NOMO-1 treated with dmso at 0.1 percent for 144 hours (cell line): ENCODE measurements at regions not wholly inside any gene's neighbourhood (a gene's known extent, or its start where the extent isn't known, plus 50 kb on each side); places are given as distances from the start of the nearest gene placed in this dataset.
A peak's percentile ranks its signal among the peaks of the same experiment; 100 is the strongest.
"Not testable (repeated sequence)": the region's sequence is repeated elsewhere in the genome, so short reads cannot be mapped to it uniquely, and the experiment has no call there.

Experiments used
- DNase-seq: peaks from one replicate; lab custom pipeline; 2025; ENCODE audit not compliant: unreplicated experiment; lab: John Stamatoyannopoulos, UW

DNA sequence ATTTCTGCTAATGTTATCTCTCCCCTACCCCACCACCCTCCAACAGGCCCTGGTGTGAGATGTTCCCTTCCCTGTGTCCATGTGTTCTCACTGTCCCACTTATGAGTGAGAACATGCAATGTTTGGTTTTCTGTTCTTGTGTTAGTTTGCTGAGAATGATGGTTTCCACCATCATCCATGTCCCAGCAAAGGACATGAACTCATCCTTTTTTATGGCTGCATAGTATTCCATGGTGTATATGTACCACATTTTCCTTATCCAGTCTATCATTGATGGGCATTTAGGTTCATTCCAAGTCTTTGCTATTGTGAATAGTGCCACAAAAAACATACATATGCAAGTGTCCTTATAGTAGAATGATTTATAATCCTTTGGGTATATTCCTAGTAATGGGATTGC, 104.5 kb downstream of the ZNF33B start:
- DNase-seq = not testable (repeated sequence)

DNA sequence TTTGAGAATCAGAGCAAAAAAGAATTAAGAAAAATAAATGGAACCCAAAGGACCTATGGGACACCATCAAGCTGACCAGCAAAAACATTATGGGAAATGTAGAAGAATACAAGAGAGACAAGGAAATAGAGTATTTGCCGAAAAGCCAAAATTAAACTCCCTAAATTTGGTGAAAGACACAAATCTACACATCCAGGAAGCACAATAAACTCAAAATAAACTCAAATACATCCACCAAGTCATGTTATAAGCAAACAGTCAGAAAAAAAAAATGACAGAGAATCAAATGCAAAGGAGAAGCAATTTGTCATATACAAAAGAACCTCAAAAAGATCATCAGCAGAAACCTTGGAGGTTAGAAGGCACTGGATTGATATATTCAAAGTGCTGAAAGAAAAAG, 105.4 kb downstream of the ZNF33B start:
- DNase-seq = no peak

DNA sequence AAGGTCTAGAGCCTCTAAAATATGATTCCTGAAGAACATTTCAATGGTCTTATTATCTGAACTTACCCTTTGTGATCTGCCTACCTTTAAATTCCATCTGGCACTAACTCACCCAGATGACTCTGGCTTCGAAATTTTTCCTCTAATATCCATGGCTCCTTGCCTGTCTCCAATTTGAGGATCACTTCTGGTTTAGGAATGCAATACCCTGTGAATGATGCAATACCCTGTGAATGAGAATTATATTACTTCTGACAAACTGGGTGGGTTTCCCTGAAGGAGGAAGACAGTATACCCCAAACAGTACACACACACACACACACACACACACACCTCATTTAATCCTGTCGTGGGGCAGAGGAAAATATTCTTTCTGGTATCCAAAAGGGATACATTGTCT, 115.3 kb downstream of the ZNF33B start:
- DNase-seq = no peak

DNA sequence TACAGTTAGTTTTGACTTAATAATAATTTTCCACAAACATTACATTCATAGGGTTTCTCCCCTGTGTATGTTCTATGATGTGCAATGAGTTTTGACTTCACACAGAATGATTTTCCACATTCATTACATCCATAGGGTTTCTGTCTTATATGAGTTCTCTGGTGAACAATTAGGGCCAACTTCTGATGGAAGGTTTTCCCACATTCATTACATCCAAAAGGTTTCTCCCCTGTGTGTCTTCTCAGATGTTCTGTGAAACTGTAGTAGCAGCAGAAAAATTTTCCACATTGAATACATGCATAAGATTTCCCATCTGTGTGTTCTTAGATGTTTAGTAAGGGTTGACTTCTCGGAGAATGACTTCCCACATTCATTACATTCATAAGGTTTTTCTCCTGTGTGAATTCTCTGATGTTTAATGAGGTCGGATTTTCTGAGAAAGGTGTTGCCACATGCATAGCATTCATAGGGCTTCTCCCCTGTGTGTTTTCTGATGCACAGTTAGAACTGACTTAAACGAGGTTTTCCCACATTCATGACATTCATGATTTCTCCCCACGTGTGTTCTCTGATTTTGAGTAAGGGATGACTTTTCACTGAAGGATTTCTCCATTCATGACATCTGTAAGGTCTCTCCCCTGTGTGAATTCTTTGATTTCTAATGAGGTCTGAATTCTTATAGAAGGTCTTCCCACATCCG, 118.5 kb downstream of the ZNF33B start:
- no peak for DNase-seq

DNA sequence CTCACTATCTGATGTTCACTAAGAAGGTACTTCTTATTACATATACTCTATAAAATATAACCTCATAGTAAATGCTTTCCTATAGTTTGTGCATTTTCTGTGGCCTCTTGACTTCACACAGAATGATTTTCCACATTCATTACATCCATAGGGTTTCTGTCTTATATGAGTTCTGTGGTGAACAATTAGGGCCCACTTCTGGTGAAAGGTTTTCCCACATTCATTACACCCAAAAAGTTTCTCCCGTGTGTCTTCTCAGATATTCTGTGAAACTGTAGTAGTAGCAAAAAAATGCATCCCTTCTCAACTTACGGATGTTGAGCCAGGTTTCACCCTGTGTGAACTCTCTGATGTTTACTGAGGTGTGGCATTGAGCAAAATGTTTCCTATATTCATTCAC, 119.3 kb downstream of the ZNF33B start:
- no peak for DNase-seq

DNA sequence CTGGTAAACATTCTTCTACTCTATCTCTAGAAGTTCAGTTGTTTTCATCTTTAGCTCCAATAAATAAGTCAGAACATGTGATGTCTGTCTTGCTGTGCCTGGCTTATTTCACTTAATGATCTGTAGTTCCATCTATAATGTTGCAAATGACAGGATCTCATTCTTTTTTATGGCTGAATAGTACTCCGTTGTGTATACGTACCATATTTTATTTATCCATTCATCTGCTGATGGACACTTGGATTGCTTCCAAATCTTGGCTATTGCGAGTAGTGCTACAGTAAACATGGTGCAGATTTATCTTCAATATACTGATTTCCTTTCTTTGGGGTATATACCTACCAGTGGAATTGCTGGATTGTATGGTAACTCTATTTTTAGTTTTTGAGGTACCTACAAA, 124.4 kb downstream of the ZNF33B start:
- no peak for DNase-seq

DNA sequence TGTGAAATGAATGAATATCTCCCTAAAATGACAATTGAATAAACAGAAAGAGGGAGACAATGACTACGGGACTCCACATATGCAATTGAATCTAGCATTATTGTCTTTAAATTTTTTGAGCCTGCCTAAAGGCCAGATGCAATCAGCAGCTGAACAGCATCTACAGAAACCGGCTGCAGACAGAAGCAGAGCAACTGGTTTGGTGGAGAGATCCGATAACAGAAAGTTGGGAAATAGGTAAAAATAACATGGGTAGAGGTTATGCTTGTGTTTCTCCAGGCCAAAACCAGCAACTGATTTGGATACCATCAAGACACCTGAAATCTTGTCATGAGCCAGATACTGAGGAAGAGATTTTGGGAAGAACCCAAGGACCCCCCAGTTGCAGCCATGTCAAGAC, 146.6 kb downstream of the ZNF33B start:
- DNase-seq = no peak

DNA sequence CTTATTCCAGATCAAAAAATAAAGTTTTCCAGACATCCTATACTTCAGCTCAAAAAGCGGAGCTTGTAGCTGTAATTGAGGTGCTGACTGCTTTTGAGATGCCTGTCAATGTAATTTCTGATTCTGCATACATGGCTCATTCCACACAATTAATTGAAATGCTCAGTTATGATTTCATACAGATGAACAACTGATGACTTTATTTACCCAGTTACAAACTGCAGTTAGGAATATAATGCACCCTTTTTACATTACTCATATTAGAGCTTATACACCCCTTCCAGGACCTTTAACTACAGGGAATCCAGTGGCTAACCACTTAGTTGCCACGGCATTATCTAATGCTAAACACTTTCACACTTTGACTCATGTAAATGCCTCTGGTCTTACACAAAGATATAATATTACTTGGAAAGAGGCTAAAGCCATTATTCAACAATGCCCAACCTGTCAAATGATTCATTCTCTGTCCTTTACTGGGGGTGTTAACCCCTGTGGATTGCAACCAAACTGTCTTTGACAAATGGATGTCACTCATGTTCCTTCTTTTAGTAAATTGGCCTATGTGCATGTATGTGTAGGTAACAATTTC, 147.3 kb downstream of the ZNF33B start:
- no peak for DNase-seq

DNA sequence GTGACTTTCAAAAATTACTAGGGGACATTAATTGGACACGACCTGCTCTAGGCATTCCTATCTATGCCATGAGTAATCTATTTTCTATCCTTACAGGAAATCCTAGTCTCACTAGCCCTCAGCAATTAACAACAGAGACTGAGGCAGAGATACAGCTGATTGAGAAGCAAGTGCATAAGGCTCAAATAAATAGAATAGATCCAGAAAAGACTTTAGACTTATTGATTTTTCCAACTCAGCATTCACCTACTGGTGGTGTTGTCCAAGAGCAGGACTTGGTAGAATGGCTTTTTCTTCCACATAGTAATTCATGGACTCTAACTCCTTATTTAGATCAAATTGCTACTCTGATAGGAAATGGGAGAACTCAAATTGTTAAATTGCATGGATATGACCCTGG, 148.0 kb downstream of the ZNF33B start:
- DNase-seq = no peak

DNA sequence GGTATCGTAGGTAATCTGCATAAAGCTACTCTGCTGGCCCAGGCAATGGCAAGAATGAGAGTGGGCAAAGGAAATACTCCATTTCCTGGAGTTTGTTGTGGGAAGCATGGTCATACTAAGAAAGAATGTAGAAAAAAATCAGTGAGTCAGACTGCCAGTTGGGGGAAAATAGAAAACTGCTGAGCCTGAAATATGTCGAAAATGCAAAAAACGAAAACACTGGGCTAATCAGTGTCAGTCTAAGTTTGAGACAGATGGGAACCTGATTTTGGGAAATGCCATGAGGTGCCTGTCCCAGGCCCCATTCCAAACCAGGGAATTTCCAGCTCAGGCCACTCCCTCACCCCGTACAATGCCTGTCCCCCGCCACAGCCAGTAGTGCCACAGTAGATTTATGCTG, 150.0 kb downstream of the ZNF33B start:
- DNase-seq = no peak

DNA sequence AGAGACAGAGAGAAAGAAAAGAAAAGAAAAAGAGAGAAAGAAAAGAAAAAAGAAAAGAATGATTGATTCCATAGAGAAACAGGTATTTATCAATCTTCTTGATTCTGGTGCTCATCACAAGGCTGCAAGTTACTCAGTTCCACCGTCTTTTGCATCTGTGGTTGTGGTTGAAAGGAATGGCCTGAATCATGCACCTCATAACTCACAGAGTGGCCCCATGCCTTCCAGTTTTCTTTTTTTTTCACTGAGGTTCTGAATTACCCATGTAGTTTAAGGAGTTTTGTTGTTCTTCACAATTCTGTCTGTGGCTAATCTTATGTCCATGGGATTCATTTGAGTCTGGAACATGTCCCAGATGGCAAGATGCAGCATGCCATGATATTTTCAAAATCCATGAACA, 156.0 kb downstream of the ZNF33B start:
- no peak for DNase-seq

DNA sequence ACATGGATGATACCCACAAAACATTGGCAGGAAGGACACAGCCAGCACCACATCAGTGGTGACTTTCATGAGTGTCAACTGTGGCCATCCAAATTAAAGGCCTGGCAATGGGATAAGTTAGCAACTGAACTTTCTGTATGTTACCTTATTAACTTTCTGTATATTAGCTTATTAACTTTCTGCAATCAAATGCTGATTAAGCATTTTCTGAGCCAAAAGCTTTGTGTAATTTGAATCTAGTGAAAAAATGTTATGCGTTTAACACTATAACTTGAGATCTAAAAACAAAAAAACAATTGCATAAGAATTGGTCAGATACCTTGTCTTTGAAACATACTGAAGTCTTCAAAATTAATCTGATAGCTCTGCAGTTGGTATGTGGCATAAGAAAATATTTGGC, 159.3 kb downstream of the ZNF33B start:
- no peak for DNase-seq

DNA sequence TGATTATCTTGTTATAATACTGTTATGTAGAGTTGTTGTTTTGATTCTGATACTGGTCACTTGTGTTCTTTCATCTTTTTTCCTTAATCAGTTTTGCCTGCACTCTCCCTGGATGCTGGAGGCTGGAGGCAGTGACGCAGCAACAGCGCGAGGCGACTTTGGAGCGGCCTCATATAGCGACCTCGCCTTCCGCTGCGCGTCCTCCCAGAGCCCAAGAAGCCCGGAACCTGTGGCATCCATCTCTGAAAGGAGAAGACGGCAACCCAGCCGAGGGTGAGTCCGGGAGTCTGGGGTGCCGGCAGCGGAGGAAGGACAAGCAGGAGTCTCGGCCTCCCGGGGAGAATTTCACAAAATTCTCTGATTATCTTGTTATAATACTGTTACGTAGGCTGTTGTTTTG, 161.2 kb downstream of the ZNF33B start:
- no peak for DNase-seq

DNA sequence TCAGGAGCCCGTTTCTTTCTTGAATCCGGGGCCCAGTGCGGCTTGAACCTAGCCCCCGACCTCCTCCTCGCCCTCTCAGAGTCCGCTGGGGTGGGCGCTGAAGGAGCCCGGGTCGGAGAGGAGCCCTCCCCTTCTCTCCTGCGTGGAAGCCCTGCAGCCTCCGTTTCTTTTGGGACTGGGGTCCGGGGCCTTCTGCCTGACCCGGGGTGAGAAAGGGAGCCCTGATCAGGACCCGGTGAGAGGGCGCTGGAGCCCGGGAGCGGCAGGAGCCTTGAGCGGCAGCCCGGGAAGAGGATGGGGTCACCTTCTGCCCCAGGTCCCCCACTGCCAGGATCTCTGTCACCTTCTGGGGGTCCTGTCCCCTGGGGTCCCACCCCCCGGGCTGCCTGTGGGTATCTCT, 162.3 kb downstream of the ZNF33B start:
- no peak for DNase-seq

DNA sequence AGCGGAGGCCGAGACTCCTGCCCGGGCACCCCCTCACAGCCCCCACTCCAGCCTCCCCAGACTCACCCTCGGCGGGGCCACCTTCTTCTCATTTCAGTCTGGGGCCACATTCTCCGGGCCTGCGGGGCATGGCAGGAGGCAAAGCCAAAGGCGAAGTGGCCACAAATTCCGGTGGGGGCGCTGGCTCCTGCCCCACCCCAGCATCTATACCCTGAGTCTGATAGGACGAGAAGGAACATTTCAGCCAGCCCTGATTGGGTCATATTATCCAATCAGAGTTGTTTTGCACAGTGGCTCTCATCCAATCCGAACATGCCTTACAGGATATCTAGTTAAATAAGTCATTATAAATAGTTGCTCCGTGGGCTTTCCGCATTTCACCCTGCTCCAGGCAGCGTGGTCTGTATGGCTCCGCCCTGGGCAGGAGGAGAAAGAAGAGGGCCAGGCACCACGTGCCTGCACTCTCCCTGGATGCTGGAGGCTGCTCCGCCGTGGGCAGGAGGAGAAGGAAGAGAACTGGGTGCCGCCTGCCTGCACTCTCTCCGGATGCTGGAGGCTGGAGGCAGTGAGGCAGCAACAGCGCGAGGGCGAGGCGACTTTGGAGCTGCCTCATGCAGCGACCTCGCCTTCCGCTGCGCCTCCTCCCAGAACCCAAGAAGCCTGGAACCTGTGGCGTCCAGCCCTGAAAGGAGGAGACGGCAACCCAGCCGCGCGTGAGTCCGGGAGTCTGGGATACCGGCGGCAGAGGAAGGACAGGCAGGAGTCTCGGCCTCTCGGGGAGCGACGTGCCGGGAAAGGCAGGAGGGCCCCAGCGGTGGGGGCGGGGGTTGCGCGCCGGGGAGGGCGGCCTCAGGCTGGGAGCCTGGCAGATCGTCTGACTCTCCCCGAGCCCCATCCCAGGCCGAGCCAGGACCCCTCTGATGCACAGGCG, 162.9 kb downstream of the ZNF33B start:
- DNase-seq = no peak

DNA sequence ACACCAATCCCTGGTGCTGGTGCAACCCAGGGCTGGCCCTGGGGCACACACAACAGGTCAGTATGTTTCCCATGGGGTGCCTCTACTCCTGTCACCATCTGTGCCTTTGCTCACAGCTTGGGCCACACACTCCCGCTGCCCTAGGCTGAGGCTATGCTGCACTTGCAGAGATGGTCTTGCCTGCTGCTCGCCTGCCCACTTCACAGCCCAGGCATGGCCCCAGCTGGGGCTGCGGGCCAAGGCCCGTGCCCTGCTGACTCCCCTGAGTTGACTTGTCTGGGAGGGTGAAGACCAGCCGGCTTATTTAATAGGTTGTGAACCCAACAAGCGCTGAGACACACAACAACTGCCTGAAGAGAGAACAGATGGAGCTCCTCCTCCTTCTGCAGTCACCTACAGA, 184.1 kb downstream of the ZNF33B start:
- no peak for DNase-seq

DNA sequence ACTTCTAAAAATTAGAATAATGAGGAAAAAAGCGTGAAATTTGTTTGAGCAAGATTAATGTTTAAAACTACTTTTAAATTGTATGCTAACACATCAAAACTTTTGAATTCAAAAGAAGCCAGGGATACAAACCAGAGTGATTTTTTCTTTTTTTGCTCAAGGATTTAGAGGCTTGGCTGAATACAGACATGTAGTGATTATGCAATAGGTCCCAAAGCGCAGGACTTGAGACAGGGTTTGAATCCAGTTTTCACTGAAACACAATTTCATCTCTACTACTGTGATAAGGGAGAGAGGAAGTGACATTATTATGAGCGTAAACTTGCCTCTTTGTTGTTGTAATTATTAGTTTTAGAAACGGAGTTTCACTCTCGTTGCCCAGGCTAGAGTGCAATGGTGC, 207.3 kb downstream of the ZNF33B start:
- no peak for DNase-seq

DNA sequence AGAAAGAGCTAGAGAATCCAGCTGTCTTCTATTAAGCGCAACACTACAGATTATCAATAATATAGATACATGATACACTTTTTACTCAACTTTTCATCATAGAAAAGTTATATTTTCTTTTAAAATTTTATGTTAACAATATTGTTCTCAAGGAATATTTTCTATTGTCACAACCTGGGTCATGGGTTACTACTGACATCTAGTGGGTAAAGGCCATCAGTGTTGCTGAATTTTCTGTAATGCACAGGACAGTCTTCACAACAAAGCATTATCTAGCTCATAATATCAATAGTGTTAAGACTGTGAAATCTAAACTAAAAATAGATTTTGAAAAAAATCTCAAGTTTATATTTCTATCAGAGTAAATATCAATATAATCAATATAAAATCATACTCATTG, 209.8 kb downstream of the ZNF33B start:
- DNase-seq = peak; percentile 0

DNA sequence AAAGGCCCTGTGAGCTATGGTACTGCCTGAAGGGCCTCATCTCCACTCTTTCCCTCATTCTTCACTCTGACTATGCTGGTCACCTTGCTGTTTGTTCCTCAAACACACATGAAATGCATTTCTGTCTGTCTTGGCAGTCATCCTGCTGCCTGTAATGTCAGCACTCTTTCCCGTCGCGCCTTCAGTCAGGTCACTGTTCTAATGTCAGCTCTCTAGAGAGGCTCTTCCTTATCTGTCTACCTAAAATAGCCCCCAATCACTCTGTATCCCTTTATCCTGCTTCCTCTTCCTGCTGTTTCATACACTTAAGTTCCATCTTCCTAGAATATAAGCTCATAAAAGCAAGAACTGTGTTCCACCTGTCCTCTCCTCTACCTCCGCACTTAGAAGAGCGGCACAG, 215.5 kb downstream of the ZNF33B start:
- DNase-seq = no peak

DNA sequence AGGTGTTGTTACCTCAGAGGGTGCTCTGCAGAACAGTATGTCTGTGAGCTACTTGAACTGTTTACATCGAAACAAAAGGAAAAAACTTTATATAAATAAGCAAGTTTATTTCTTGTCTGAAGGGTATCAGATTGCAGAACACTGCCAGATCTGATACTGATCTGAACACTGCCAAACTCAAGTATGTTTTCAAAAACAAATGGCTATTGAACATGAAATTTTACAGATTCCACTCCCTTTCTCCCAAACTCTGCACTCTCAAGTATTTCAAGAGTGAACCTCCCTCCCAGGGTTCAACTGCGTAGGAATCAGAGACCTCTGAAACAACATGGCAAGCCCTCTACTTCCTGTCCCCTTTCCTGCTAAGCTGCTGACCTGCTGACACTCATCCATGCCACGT, 216.6 kb downstream of the ZNF33B start:
- no peak for DNase-seq

DNA sequence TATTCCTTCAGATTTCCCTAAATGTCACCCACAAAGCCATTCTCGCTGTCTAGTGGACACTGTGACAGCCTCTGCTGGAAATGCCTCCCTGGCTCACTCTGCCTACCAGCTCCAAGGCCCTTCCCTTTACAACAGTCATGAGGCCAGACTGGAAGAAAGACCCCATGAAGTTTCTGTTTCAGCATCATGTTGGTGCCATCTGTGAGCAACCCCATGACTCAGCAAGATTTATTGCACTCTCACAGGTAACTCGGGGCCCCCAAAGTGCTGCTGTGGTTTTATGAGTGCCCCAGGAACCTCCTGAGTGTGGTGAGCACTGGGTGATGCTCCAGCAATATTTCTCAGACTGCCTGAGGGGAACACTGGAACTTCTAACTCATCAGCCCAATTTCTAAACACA, 218.6 kb downstream of the ZNF33B start:
- no peak for DNase-seq

DNA sequence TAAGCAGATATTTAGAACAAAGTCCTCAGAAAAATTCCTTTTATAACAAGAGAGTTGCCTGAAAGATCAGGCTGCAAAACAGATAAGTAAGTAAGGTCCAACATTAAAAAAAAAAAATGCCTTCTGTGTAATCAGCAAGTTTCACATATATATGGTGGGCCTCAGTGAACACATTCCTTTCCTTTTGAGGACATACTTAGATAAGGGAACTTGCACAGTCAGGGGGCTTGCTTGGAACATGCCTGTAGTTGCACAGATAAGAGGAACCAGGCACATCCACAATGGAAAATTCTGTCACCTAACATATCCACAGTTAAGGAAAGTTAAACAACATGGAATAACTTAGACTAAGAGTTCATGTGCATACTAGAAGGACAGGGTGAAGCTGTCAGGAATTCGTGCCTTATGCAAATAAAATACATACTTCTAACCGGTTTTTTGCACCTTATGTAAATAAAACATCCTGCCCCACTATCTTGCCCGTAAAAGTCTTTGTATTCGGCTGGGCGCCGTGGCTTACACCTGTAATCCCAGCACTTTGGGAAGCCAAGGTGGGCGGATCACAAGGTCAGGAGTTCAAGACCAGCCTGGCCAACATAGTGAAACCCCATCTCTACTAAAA, 257.3 kb downstream of the ZNF33B start:
- DNase-seq = no peak
